LHCN-M2 (cell line): ENCODE measurements at regions not wholly inside any gene's neighbourhood (a gene's known extent, or its start where the extent isn't known, plus 50 kb on each side); places are given as distances from the start of the nearest gene placed in this dataset.

Experiments
- DNase-seq: peaks from one replicate; pipeline ENCODE4 v3.0.0-alpha.2; 2012; ENCODE audit warnings: low read depth

DNA sequence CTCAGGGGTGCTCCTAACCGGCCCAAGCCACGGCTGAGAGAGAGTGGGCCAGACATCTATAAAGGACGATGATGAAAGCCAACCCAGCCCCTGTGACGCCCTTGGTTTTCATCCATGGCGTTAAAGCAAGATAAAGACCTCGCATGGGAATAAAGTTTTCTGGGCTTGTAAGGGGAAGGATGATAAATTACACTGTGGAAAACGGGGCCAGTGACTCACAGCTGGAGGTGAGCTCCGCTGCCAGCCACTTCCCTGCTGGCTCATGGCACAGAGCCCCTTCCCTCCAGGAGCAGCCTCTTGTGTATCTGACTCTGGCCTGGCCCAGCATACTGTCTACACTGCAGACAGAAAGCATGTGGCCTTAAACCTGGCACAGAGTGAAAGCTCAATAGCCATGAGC lies 503.2 kb upstream of the B3GAT1 start:
- no peak for DNase-seq

DNA sequence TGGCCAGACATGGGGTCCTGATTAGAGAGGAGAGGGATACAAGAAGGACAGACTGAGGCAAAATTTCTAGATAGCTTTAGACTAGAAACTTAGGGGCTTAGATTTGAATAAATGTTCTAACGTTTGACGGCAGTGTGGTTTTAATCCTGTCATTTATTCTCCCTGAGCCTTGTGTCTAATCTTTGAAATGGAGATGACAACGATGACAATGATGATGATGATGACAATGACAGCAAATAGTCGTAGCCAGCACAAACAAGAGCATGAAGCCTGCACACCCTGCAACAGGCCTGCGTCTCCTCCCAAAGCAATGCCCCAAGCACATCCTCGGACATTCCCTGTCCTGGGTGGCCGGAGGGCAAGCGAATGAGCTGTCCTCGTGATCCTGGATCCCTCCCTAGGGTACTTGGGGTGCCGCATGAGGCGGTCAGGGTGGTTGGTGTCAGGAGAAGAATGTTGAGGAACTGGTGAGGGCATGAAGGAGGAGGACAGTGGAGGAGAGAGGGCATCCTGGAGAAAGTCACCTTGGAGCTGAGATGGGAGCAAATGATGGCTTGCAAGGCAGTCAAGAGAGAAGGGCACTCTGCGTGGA lies 502.1 kb upstream of the B3GAT1 start:
- no peak for DNase-seq

DNA sequence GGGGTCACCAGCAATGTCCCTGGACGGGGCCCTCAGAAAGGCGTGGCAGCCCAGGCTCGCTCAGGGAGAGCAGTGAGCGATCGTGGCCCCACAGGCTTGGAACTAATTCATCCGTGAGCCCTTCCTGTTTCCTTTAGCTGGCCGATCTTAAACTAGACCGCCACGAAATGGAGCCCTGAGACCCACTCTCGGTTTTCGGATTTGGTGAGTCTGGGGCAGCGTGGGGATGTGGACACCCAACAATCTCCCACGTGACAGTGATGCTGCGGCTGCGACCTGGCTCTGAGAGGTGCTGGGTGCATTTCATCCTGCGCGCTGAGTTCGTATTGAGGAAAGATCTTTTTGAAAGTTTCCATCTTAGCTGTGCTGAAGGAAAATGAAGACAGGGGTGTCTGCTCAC lies 501.3 kb upstream of the B3GAT1 start:
- no peak for DNase-seq

DNA sequence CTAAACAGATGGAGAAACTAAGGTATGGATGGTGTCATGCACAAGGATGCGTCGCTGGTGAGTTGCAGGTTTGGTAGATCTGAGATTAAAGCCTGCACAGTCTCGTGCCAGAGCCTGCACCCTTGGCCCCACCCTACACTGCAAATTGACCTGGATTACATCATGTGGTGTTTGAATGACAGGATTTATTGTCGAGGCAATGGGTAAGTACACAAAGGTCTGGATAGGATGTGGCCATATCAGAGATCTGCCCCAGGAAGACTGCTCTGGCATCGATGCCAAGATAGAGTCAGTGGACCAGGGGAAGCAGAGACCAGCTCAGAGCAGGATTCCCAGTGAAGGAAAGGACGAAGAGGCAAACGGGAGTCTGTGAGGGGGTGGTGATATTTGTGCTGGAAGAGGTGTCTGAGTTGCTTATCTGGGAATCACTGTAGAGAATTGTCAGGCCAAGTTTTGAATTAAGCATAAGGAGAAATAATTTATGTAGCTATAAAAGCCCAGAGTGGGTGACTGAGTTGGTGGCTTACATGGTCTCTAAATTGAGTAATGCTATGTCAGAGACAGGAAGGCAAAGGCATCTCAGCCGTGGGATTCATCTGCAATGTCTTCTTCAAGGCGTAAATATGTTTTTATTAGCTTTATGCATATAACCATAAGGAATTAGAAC lies 499.6 kb upstream of the B3GAT1 start:
- no peak for DNase-seq

DNA sequence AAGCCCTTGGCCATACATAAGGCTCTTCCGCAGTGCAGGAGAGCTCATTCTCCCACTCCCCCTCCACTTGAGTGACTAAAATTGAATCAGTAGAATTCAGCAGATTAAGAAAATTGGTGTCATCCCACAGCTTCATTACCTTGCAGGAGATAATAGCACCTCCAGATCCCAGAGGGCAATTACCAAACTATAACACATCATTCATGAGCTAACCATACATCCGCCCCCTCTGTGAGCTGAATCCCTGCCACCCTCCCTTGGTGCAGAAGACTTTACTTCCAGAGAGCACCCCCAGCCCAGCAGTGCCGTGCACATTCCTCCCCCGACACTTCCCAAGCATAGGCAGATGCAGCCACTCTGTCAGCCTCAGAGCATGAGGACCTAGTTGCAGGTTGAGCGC lies 496.5 kb upstream of the B3GAT1 start:
- no peak for DNase-seq

DNA sequence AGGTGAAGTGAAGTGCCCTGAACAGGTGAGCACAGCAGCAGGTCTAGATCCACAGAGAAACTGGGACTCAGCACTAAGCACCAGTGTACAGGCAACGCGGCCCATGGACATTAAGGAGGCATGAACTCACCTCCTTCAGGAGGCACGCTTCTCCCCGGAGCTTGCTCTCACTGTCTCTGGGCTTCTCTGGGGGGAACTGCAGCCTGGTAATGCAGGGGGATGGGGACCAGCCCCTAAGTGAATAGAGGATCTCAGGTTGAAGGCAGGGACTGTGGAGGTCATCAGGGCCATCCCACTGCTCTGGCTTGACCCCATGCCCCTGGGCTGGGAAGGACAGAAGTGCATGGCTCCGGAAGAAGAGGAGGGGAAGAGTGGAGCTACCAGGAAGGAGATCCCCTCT lies 495.6 kb upstream of the B3GAT1 start:
- DNase-seq = no peak

DNA sequence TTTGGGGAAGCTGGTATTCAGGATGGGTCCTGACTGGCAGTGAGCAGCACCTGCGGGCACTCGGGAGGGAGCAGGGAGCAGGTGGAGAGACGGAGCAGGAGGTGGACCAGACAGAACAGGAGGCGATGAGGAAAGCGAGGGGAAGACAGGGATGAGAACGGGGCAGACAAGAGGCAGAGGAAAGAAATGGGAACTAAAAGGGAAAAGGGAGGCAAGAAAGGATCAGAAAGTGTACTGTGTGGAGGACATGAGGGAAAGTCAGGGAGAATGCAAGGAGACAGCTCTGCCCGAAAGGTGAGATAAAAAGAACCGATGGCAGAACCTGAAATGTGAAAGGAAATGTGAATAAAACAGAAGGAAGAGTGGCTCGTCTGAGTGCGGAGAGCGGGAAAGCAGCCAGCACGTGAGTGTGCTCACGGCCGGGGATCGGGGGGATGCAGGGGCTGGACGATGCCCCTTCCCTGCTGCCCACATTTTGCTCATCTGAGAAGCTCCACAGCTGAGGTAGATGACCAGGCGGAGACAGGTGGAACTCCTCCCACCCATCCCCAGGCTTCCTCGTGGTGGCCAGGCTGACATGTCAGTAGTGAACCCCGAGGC lies 494.4 kb upstream of the B3GAT1 start:
- no peak for DNase-seq

DNA sequence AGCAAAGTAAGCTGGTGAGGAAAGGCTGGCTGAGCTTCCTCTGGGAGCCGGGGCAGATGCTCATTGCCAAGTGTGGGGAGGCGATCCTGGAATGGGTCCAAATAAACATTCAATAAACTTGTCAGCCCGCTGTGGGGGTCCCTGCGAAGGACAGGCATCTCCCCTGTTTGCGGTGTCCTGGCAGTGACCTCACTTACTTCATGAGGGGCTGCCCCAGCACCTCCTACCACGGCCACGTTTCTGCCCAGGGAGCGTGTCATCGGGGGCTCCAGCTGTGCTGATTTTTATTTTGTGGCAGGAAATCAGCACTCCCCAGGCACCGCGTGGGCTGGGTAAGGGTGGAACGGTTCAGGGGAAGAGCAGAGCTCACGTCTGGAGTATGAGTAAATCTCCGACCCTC lies 493.9 kb upstream of the B3GAT1 start:
- DNase-seq = no peak

DNA sequence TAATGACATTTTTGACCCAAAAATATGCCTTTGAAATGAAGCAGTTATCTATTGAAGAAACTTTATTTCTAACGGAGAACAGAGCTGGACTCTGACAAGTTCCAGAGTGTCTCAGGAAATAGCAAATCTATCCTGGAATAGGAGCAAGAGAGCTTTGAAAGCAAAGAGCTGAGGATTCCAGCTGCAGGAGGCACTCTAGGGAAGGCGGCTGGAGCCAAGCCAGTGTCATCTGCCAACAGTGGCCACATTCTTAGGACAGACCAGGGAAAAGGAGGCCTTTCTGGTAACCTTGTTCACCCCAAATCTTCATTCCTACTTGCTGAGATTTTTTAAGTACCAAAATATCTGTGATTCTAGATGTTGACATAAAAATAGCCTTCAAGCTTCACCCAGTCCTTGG lies 493.5 kb upstream of the B3GAT1 start:
- no peak for DNase-seq

DNA sequence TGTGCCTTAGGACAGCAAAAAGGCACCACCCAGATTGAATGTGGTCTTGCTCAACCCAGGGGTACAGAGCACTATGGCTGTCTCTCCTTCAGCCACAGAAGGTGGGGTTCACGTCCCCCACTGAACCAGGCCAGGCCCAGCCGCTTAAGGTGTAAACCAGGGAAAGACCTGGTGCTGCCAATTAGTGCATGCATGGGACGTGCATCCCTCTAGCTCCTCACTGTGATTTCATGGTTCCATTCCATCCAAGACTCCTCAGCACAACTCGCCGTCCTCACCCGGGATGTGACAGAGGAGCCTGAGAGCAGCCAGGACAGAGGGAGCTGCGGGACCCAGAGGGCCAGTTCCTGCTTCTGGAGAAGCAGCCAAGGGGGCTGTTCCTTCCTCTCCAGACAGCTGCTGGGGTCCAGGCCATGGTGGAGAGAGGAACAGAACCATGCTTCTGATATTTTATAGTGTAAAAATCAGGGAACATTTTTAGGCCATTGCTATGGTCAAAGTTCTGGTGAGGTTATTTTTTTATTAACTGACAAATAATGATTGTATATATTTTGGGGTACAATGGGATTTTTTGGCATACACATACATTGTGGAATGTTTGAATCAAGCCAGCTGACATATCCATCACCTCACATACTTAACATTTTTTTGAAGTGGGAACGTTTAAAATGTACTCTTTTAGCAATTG lies 492.2 kb upstream of the B3GAT1 start:
- DNase-seq = no peak

DNA sequence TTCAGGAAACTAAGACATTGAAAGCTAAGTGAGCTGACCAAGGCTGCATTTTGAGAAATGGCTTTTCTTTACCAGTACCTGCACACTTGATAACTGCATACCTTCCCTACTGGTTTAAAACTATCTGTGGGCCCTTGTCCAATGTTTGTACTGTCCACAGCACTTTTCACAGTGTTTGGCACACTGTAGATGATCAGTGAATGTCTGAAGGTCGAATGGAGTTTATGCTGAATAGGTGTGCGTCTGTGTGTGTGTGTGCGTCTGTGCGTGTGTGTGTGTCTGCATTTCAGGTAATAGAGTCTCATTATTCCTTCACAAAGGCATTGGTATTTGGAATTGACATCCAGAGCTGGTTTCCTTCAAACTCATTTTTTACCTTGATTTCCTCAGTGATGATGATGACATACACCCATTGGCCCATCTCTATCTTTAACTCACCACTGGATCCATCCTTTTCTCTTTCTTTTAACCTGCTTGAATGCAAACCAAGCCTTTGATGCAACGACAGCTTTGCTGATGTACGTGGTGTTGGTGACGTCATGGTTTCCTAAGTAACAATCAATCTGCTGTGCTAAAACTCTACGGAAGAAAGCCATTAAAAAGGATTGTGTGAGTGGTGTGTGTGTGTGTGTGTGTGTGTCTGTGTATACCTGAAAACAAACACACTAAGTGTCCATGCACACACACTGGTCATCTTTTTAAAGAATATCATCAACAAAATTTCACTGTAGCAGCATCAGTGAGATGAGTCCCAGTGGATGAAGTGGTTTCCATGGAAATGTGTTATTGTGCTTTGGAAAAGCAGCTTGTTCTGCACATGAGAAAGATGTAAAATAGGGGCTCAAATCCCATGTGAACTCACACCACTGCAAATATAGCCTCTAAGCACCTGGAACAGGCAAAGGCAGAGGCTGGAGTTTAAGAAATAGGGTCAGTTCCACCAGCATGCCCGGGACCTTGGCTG lies 490.2 kb upstream of the B3GAT1 start:
- no peak for DNase-seq

DNA sequence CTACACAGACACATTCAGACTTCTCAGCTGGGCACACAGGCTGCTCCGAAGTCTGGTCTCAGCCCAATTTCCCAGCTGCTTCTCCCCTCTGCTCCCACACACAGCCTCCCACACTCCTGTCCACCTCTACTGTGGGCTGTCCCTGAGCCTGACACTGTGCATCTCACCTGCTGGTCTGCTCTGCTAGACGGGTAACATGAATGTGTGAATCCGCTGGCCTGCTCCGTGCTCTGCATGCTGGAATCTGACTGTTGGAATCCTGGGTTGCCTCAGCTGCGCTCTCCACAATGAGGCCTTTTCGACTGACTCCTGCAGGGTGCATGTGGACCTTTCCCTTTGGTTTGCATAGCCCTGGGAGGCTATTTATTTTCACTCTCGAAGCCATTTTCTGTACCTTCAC lies 489.5 kb upstream of the B3GAT1 start:
- DNase-seq = no peak

DNA sequence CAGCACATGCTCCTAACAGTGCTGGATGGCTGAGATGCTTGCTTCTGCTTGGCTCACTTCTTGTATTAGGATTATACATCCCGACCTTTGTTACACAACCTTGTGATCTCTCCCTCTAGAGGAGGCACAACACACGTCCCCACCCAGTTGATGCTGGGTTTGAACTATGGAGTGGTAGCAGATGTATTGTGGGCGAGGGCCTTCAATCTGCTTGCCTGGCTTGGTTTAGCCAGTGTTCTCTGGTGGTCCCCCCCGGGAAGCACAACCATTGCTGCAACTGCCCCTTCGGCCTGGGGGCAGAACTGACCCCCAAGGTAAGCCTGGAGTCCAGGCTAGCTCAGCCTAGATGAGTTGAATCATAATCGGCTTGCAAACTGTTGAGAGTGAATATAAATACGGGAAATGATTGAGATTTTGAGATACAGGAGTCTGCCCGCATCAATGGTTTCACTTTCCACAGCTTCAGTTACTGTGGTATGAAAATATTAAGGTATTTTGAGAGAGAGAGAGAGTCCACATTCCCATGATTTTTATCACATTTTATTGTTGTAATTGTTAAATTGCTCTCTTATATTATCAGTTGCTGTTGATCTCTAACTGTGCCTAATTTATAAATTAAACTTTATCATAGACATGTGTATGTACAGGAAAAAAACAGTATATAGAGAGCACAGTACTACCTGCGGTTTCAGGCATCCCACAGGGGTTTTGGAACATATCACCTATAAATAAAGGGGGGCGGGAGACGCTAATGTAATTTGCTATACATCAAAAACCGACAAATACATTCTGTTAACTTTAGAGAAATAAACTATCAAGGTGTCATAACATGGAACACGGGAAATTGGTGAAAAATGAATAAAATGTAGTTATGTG lies 482.0 kb upstream of the B3GAT1 start:
- no peak for DNase-seq

DNA sequence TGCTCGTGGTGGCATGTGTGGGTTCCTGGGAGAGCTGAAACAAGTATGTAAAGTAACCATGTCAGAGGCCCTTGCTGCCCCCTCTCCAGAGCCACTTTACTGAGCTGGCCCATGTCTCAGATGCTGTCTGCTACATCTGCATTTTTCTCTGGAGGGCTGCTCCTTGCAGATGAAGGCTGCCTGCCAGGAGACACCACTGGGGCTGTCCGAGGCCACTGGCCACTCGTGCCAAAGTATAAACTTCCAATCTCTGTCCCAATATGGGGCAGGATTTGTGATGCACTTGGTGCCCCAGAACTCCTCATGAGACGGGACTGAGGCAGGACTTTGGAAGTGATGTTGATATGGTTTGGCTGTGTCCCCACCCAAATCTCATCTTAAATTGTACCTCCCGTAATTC lies 478.4 kb upstream of the B3GAT1 start:
- no peak for DNase-seq

DNA sequence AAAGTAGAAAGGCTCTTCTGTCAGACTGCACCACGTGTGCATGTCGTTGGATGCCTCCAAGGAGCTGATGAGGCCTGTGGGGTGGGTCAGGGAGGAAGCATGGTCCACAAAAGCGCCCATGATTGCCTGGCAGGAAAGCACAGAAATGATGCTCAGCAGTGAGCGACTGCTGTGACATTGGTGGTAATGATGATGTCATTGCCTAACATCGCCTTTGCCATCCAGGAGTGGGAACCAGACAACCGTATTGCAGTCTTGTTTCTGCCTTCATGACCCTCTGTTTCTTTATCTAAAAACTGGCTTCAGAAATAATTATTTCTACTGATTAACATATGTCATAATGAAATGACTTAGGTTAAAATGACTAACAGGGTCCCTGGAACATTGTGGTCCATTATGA lies 477.8 kb upstream of the B3GAT1 start:
- no peak for DNase-seq

DNA sequence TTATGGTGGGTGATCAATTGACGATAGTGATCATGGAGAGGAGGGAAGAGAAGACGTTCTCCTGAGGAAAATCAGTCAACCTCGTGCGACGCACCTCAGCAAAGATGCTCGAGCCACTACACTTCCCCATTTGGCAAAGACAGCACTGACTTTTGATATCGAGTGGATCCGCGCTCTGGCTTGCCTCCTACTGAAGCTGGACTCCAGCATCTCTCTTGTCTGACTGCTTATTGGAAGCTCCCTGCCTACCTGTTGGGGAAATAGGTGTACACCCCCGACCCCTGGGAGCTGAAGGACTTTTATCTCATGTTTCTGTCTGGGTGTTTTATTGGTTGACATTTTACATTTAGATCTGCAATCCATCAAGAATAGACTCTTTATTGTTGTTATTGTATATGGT lies 476.8 kb upstream of the B3GAT1 start:
- no peak for DNase-seq

DNA sequence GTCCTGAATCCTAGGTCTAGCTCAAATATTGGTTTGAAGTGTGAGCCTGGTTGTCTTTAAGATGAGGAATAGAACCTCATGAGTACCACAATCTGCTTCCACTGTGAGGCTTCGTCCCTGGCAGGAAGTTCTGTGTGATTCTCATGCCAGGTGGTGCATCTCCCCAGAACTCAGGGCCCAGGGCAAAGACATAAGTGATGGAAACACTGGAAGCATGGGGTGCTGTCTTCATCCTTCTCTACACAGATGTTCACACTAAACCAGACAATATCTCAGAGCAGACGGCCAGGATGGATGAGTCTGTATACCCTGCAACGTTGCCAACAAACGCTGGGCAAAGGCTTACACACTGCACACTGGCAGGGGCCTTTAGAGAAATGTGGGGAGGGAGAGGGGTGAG lies 475.9 kb upstream of the B3GAT1 start:
- DNase-seq = no peak

DNA sequence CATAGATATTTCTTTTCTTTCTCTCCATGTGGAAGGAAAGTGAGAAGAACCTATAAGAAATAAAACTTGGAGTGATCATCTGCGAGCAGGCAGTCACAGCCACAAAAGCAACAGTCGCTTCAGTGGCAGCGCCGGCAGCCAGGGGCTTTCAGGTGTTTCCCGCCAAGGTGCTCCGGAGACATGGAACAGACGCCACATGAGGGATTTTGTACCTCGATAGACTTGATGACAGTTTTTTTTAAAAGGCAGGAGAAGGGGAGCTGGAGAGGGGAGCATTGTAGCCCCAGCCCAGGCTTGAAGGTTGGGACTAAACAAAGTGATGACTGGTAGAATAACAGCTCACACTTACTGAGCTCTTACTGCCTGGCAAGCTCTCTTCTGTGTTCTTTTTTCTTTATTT lies 471.4 kb upstream of the B3GAT1 start:
- DNase-seq = no peak

DNA sequence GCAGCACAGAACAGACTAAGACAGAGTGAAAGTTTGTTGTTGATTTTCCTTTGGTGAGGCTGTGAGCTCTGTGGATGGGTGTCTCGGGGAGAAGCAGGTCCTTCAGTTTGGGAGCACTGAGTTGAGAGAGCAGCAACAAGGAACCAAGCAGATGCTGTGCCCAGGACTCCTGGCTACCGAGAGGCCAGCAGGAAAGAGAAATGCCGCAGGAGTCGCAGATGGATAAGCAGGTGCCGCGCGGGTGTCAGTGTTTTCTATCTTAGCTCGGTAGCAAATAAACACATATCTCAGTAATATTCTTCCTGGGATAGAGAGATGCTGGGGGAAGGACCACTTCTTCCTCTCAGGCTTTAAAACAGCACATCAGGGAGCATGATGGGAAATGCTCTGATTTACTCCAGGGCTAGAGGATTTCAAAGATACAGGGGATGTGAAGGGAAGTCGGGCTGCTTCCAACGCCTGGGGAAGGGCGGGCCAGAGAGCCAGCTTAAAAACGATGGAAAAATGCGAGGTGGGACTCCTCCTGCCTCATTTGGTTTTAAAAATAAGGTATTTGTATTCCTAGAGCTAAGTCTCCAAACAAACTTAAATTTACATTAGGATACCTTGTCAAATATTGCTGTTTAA lies 470.7 kb upstream of the B3GAT1 start:
- no peak for DNase-seq

DNA sequence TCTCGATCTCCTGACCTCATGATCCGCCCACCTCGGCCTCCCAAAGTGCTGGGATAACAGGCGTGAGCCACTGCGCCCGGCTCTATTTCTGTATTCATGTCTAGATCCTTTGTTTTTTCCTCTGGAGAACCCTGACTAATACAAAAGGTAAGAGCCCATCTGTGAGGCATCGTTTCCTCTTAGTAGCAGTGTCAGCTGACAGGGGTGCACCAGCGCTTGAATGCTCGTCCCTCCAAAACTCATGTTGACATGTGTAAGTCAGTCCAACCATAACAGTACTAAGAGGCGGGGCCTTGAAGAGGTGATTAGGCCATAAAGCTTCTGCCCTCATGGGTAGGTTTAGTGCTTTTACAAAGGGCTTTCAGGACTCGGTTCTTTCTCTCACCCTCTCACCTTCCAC lies 470.1 kb upstream of the B3GAT1 start:
- DNase-seq = no peak
